Loucy (cell line): ENCODE measurements at regions not wholly inside any gene's neighbourhood (a gene's known extent, or its start where the extent isn't known, plus 50 kb on each side); places are given as distances from the start of the nearest gene placed in this dataset.
"Not testable (repeated sequence)": the region's sequence is repeated elsewhere in the genome, so short reads cannot be mapped to it uniquely, and the experiment has no call there.

ENCODE experiments used
- H2AFZ ChIP-seq: fragments of 200-600 bp; sonication (generic); 2 replicates; pipeline ENCODE4 v1.6.0; 2016; ENCODE audit warnings: antibody characterized with exemption, mild to moderate bottlenecking, low read length, moderate library complexity
- H3F3A ChIP-seq: fragments of 200-600 bp; 2 replicates; pipeline ENCODE4 v1.6.0; 2016; ENCODE audit warnings: antibody characterized with exemption, low read depth, mild to moderate bottlenecking
- H3K27me3 ChIP-seq: fragments of 200-600 bp; sonication (generic); 2 replicates; pipeline ENCODE4 v1.6.1; 2014; ENCODE audit warnings: low read length, mild to moderate bottlenecking; ENCODE audit not compliant: insufficient read depth, poor library complexity, severe bottlenecking
- H3K36me3 ChIP-seq: fragments of 200-600 bp; sonication (generic); 2 replicates; pipeline ENCODE4 v1.6.1; 2016; ENCODE audit warnings: low read length; ENCODE audit not compliant: insufficient read depth
- H3K4me1 ChIP-seq: fragments of 200-600 bp; sonication (generic); 2 replicates; pipeline ENCODE4 v1.5.1; 2014; ENCODE audit warnings: low read length, mild to moderate bottlenecking; ENCODE audit not compliant: insufficient read depth, poor library complexity, severe bottlenecking
- H3K4me2 ChIP-seq: fragments of 200-600 bp; sonication (generic); 2 replicates; pipeline ENCODE4 v1.6.0; 2014; ENCODE audit warnings: antibody characterized with exemption, low read length, low read depth, mild to moderate bottlenecking; ENCODE audit not compliant: poor library complexity, severe bottlenecking
- H3K4me3 ChIP-seq: fragments of 200-600 bp; sonication (generic); 2 replicates; pipeline ENCODE4 v1.5.1; 2014; ENCODE audit warnings: low read length, mild to moderate bottlenecking, mixed read lengths; ENCODE audit not compliant: poor library complexity, severe bottlenecking
- H3K79me2 ChIP-seq: fragments of 200-600 bp; sonication (generic); 2 replicates; pipeline ENCODE4 v1.6.1; 2014; ENCODE audit warnings: low read length; ENCODE audit not compliant: insufficient read depth
- H3K9ac ChIP-seq: fragments of 200-600 bp; sonication (generic); 2 replicates; pipeline ENCODE4 v1.6.0; 2014; ENCODE audit warnings: mild to moderate bottlenecking, low read depth, low read length, moderate library complexity; ENCODE audit not compliant: poor library complexity, severe bottlenecking
- H3K9me2 ChIP-seq: fragments of 200-600 bp; sonication (generic); replicated peaks from 2 replicates; pipeline ENCODE4 v1.6.1; 2016; ENCODE audit warnings: low read depth, low read length, mixed read lengths
- H3K9me3 ChIP-seq: fragments of 200-600 bp; sonication (generic); 2 replicates; pipeline ENCODE4 v1.6.1; 2014; ENCODE audit warnings: mild to moderate bottlenecking, antibody characterized with exemption, low read length, low read depth; ENCODE audit not compliant: insufficient read depth
- H4K20me1 ChIP-seq: fragments of 200-600 bp; sonication (generic); 2 replicates; pipeline ENCODE4 v1.6.0; 2014; ENCODE audit warnings: antibody characterized with exemption, low read length, mild to moderate bottlenecking; ENCODE audit not compliant: insufficient read depth, poor library complexity, severe bottlenecking
- EZH2phosphoT487 ChIP-seq: fragments of 200-600 bp; IDR thresholded peaks from 2 replicates; pipeline ENCODE4 v1.6.1; 2018; ENCODE audit warnings: antibody characterized with exemption, mild to moderate bottlenecking, moderate library complexity, borderline replicate concordance
- TF ChIP-seq, protein P1 (sequence below): fragments of 200-600 bp; sonication (generic); conservative IDR thresholded peaks from 2 replicates; pipeline ENCODE4 v1.5.1; 2014; ENCODE audit warnings: mild to moderate bottlenecking, antibody characterized with exemption, low read length

GRCh38 chr14:81771651-81772275, 238.1 kb upstream of the SEL1L start:
- no peaks in the 10 kb centered on the region for H3K9me3 ChIP-seq

GRCh38 chr14:81772381-81772780, 238.7 kb upstream of the SEL1L start:
- H3K9me2 ChIP-seq, result no peaks in the 10 kb centered on the region
- no peaks in the 10 kb centered on the region for H3K79me2 ChIP-seq
- H3K27me3 ChIP-seq, result no peaks in the 10 kb centered on the region
- no peaks in the 10 kb centered on the region for H3F3A ChIP-seq
- H3K9ac ChIP-seq, result no peak overlapping the region
- no peak overlapping the region for H3K4me2 ChIP-seq
- no peaks in the 10 kb centered on the region for H3K36me3 ChIP-seq
- no peaks in the 10 kb centered on the region for H4K20me1 ChIP-seq
- H3K4me3 ChIP-seq, result no peak overlapping the region
- no peaks in the 10 kb centered on the region for H3K9me3 ChIP-seq
- no peaks in the 10 kb centered on the region for H3K4me1 ChIP-seq
- TF ChIP-seq EZH2phosphoT487, result no peak
- no peak overlapping the region for H2AFZ ChIP-seq

More at GRCh38 chr14:81771651-81772275, 238.1 kb upstream of the SEL1L start:
- H3K27me3 ChIP-seq, result no peaks in the 10 kb centered on the region
- no peaks in the 10 kb centered on the region for H3F3A ChIP-seq
- H3K36me3 ChIP-seq, result no peaks in the 10 kb centered on the region
- no peaks in the 10 kb centered on the region for H3K9me2 ChIP-seq
- H3K4me2 ChIP-seq, result no peak overlapping the region
- H4K20me1 ChIP-seq, result no peaks in the 10 kb centered on the region
- H3K79me2 ChIP-seq, result no peaks in the 10 kb centered on the region
- TF ChIP-seq, protein P1, sequence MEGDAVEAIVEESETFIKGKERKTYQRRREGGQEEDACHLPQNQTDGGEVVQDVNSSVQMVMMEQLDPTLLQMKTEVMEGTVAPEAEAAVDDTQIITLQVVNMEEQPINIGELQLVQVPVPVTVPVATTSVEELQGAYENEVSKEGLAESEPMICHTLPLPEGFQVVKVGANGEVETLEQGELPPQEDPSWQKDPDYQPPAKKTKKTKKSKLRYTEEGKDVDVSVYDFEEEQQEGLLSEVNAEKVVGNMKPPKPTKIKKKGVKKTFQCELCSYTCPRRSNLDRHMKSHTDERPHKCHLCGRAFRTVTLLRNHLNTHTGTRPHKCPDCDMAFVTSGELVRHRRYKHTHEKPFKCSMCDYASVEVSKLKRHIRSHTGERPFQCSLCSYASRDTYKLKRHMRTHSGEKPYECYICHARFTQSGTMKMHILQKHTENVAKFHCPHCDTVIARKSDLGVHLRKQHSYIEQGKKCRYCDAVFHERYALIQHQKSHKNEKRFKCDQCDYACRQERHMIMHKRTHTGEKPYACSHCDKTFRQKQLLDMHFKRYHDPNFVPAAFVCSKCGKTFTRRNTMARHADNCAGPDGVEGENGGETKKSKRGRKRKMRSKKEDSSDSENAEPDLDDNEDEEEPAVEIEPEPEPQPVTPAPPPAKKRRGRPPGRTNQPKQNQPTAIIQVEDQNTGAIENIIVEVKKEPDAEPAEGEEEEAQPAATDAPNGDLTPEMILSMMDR, result no peak
- TF ChIP-seq EZH2phosphoT487, result no peak
- no peak overlapping the region for H3K4me3 ChIP-seq
- H3K4me1 ChIP-seq, result no peaks in the 10 kb centered on the region
- H3K9ac ChIP-seq, result no peak overlapping the region
- H2AFZ ChIP-seq, result no peak overlapping the region

- H3F3A ChIP-seq, result no peaks in the 10 kb centered on the region
- TF ChIP-seq, protein P1, result no peak
- TF ChIP-seq EZH2phosphoT487, result no peak
- H4K20me1 ChIP-seq, result no peaks in the 10 kb centered on the region
- no peaks in the 10 kb centered on the region for H3K4me1 ChIP-seq
- no peak overlapping the region for H3K9ac ChIP-seq
- no peak overlapping the region for H3K4me2 ChIP-seq
- H2AFZ ChIP-seq, result no peak overlapping the region
- no peaks in the 10 kb centered on the region for H3K9me3 ChIP-seq
- H3K4me3 ChIP-seq, result no peak overlapping the region
- H3K27me3 ChIP-seq, result no peaks in the 10 kb centered on the region
- no peaks in the 10 kb centered on the region for H3K79me2 ChIP-seq
- no peaks in the 10 kb centered on the region for H3K36me3 ChIP-seq
- no peaks in the 10 kb centered on the region for H3K9me2 ChIP-seq
Measured at GRCh38 chr14:81776531-81776930, 242.9 kb upstream of the SEL1L start.

DNA sequence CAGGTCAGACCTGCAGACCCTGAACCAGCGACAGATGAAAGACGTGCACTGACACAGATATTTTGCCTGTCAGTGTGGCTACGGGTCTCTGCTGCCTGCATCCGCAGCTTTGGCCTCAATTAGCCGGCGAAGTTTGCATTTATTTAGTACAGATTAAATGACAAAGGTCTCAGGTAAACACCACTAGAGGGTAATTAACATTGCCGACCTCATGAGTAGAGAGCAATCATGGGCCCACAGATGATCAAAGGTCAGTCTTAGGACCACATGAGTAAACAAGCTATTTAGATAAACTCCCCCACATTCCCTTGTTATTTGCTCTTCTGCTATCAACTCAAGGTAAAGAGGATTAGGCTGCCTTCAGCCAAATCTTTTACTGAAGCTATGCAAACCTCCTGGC, 248.1 kb upstream of the SEL1L start:
- H3K27me3 ChIP-seq, H3K9ac ChIP-seq, H3F3A ChIP-seq, H3K4me1 ChIP-seq, H3K36me3 ChIP-seq, H3K9me3 ChIP-seq, H3K9me2 ChIP-seq, H3K4me2 ChIP-seq, H3K79me2 ChIP-seq, H2AFZ ChIP-seq, H3K4me3 ChIP-seq, H4K20me1 ChIP-seq: not testable (repeated sequence)
